ENCODE measurements at regions not wholly inside any gene's neighbourhood (a gene's known extent, or its start where the extent isn't known, plus 50 kb on each side); places are given as distances from the start of the nearest gene placed in this dataset.
"Not testable (repeated sequence)": the region's sequence is repeated elsewhere in the genome, so short reads cannot be mapped to it uniquely, and the experiment has no call there.

DNA sequence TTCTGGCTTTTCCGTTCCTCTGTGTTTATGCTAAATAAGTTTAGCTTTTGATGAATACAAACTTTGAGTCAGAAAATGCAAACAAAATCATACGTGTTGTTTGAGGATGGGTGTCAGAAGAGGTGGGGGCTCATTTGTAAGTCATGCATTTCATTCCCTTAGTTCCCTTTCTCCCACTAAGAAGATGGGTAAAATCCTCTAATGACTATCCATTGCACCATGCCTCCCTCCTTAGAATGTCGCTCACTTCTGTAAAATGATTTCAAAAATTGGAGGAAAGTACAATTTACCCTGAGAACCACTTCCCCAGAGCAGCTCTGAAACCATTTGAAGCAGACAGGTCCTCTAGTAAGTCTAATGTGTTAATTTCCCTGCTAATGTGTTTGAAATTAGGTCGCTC is 629.6 kb upstream of the VRK2 start:
- Histone ChIP-seq H3K27me3 (ENCODE audit: control insufficient read depth in 3 of 3, insufficient read depth in 3 of 3, low read length in 3 of 3) (no peaks in the 10 kb centered on the region), H3K9ac (ENCODE audit: low read depth in 1 of 3, low read length in 3 of 3) (no peak overlapping the region), H3K27ac (ENCODE audit: low read depth, low read length) (no peak overlapping the region), H3K4me1 (ENCODE audit: control insufficient read depth in 3 of 3, insufficient read depth in 3 of 3, low read length in 3 of 3) (no peaks in the 10 kb centered on the region), H3K36me3 (ENCODE audit: control insufficient read depth in 3 of 3, insufficient read depth in 3 of 3, low read length in 3 of 3) (no peaks in the 10 kb centered on the region), H3K9me3 (ENCODE audit: control insufficient read depth in 3 of 3, low read length in 3 of 3) (no peaks in the 10 kb centered on the region), H3K4me3 (ENCODE audit: low read length in 3 of 3) (no peak overlapping the region)

DNA sequence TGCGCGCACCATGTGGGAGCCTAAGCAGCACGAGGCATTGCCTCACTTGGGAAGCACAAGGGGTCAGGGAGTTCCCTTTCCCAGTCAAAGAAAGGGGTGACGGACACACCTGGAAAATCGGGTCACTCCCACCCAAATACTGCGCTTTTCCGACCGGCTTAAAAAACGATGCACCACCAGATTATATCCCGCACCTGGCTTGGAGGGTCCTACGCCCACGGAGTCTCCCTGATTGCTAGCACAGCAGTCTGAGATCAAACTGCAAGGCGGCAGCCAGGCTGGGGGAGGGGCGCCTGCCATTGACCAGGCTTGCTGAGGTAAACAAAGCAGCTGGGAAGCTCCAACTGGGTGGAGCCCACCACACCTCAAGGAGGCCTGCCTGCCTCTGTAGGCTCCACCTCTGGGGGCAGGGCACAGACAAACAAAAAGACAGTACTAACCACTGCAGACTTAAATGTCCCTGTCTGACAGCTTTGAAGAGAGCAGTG is 627.7 kb upstream of the VRK2 start:
- H3K27ac ChIP-seq (ENCODE audit: low read depth, low read length); H3K27me3 ChIP-seq (ENCODE audit: control insufficient read depth in 3 of 3, insufficient read depth in 3 of 3, low read length in 3 of 3); H3K9ac ChIP-seq (ENCODE audit: low read depth in 1 of 3, low read length in 3 of 3); H3K36me3 ChIP-seq (ENCODE audit: control insufficient read depth in 3 of 3, insufficient read depth in 3 of 3, low read length in 3 of 3); H3K4me3 ChIP-seq (ENCODE audit: low read length in 3 of 3); H3K9me3 ChIP-seq (ENCODE audit: control insufficient read depth in 3 of 3, low read length in 3 of 3); H3K4me1 ChIP-seq (ENCODE audit: control insufficient read depth in 3 of 3, insufficient read depth in 3 of 3, low read length in 3 of 3): not testable (repeated sequence)

GRCh38 chr2:57429831-57430230 is 616.8 kb upstream of the VRK2 start:
- no peaks in the 10 kb centered on the region for H3K36me3 ChIP-seq (ENCODE audit: control insufficient read depth in 3 of 3, insufficient read depth in 3 of 3, low read length in 3 of 3)
- no peak overlapping the region for H3K27ac ChIP-seq (ENCODE audit: low read depth, low read length)
- no peak overlapping the region for H3K9ac ChIP-seq (ENCODE audit: low read depth in 1 of 3, low read length in 3 of 3)
- H3K4me1 ChIP-seq (ENCODE audit: control insufficient read depth in 3 of 3, insufficient read depth in 3 of 3, low read length in 3 of 3), result no peaks in the 10 kb centered on the region
- H3K4me3 ChIP-seq (ENCODE audit: low read length in 3 of 3), result no peak overlapping the region
- no peaks in the 10 kb centered on the region for H3K27me3 ChIP-seq (ENCODE audit: control insufficient read depth in 3 of 3, insufficient read depth in 3 of 3, low read length in 3 of 3)
- H3K9me3 ChIP-seq (ENCODE audit: control insufficient read depth in 3 of 3, low read length in 3 of 3), result no peaks in the 10 kb centered on the region

- no peaks in the 10 kb centered on the region for H3K36me3 ChIP-seq (ENCODE audit: control insufficient read depth in 3 of 3, insufficient read depth in 3 of 3, low read length in 3 of 3)
Measured at GRCh38 chr2:57432528-57432927, 614.1 kb upstream of the VRK2 start.

DNA sequence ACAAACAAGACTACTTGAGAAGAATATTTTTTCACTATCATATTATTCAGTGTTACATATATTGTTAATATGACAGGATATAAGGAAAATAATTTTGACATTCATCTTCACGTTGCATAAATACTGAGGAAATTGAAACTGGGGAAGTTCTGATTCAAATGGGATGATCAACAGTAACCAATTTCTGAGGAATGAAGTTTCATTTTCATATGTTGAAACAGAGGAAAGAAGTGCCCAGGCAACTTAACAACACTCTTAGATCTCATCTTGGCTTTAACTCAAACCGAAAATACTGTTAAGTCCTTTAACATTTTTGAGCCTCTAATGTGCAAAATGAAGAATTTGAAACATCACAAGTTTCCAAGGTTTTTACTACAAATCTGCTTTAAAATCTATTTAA is 612.2 kb upstream of the VRK2 start:
- Histone ChIP-seq H3K9me3 (ENCODE audit: control insufficient read depth in 3 of 3, low read length in 3 of 3) (no peaks in the 10 kb centered on the region), H3K36me3 (ENCODE audit: control insufficient read depth in 3 of 3, insufficient read depth in 3 of 3, low read length in 3 of 3) (no peaks in the 10 kb centered on the region), H3K27me3 (ENCODE audit: control insufficient read depth in 3 of 3, insufficient read depth in 3 of 3, low read length in 3 of 3) (no peaks in the 10 kb centered on the region), H3K27ac (ENCODE audit: low read depth, low read length) (no peak overlapping the region), H3K4me3 (ENCODE audit: low read length in 3 of 3) (no peak overlapping the region), H3K9ac (ENCODE audit: low read depth in 1 of 3, low read length in 3 of 3) (no peak overlapping the region), H3K4me1 (ENCODE audit: control insufficient read depth in 3 of 3, insufficient read depth in 3 of 3, low read length in 3 of 3) (no peaks in the 10 kb centered on the region)

More at GRCh38 chr2:57432528-57432927, 614.1 kb upstream of the VRK2 start:
- H3K27me3 ChIP-seq (ENCODE audit: control insufficient read depth in 3 of 3, insufficient read depth in 3 of 3, low read length in 3 of 3), result no peaks in the 10 kb centered on the region
- H3K9me3 ChIP-seq (ENCODE audit: control insufficient read depth in 3 of 3, low read length in 3 of 3), result no peaks in the 10 kb centered on the region
- H3K4me3 ChIP-seq (ENCODE audit: low read length in 3 of 3), result no peak overlapping the region
- H3K9ac ChIP-seq (ENCODE audit: low read depth in 1 of 3, low read length in 3 of 3), result no peak overlapping the region
- no peak overlapping the region for H3K27ac ChIP-seq (ENCODE audit: low read depth, low read length)
- no peaks in the 10 kb centered on the region for H3K4me1 ChIP-seq (ENCODE audit: control insufficient read depth in 3 of 3, insufficient read depth in 3 of 3, low read length in 3 of 3)

- no peaks in the 10 kb centered on the region for H3K36me3 ChIP-seq (ENCODE audit: control insufficient read depth in 3 of 3, insufficient read depth in 3 of 3, low read length in 3 of 3)
- H3K9ac ChIP-seq (ENCODE audit: low read depth in 1 of 3, low read length in 3 of 3), result no peak overlapping the region
- H3K27me3 ChIP-seq (ENCODE audit: control insufficient read depth in 3 of 3, insufficient read depth in 3 of 3, low read length in 3 of 3), result no peaks in the 10 kb centered on the region
- H3K4me3 ChIP-seq (ENCODE audit: low read length in 3 of 3), result no peak overlapping the region
- no peaks in the 10 kb centered on the region for H3K4me1 ChIP-seq (ENCODE audit: control insufficient read depth in 3 of 3, insufficient read depth in 3 of 3, low read length in 3 of 3)
- H3K9me3 ChIP-seq (ENCODE audit: control insufficient read depth in 3 of 3, low read length in 3 of 3), result no peaks in the 10 kb centered on the region
- H3K27ac ChIP-seq (ENCODE audit: low read depth, low read length), result no peak overlapping the region
Measured at GRCh38 chr2:57434972-57435371, 611.6 kb upstream of the VRK2 start.

DNA sequence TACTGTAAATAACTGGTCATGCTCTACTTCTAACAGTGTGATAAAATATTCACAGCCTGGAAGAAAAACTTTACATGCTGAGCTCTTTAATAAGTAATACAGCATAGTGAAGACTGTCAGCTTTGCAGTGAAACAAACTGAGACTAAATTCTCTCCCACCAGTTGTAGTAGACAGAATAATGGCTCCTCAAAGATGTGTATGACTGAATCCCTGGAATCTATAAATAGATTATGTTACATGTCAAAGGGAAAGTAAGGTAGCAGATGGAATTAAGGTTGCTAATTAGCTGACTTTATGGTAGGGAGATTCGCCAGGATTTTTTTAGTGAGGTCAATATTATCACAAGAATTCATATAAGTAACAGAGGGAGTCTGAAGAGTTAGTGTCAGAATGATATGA is 609.5 kb upstream of the VRK2 start:
- H3K27ac ChIP-seq (ENCODE audit: low read depth, low read length), result no peak overlapping the region
- H3K4me1 ChIP-seq (ENCODE audit: control insufficient read depth in 3 of 3, insufficient read depth in 3 of 3, low read length in 3 of 3), result no peaks in the 10 kb centered on the region
- H3K27me3 ChIP-seq (ENCODE audit: control insufficient read depth in 3 of 3, insufficient read depth in 3 of 3, low read length in 3 of 3), result no peaks in the 10 kb centered on the region
- no peaks in the 10 kb centered on the region for H3K9me3 ChIP-seq (ENCODE audit: control insufficient read depth in 3 of 3, low read length in 3 of 3)
- H3K4me3 ChIP-seq (ENCODE audit: low read length in 3 of 3), result no peak overlapping the region
- H3K9ac ChIP-seq (ENCODE audit: low read depth in 1 of 3, low read length in 3 of 3), result no peak overlapping the region
- H3K36me3 ChIP-seq (ENCODE audit: control insufficient read depth in 3 of 3, insufficient read depth in 3 of 3, low read length in 3 of 3), result no peaks in the 10 kb centered on the region

GRCh38 chr2:57440437-57440836 is 606.2 kb upstream of the VRK2 start:
- Histone ChIP-seq H3K27ac (ENCODE audit: low read depth, low read length) (no peak overlapping the region), H3K27me3 (ENCODE audit: control insufficient read depth in 3 of 3, insufficient read depth in 3 of 3, low read length in 3 of 3) (no peaks in the 10 kb centered on the region), H3K4me3 (ENCODE audit: low read length in 3 of 3) (no peak overlapping the region), H3K4me1 (ENCODE audit: control insufficient read depth in 3 of 3, insufficient read depth in 3 of 3, low read length in 3 of 3) (no peaks in the 10 kb centered on the region), H3K36me3 (ENCODE audit: control insufficient read depth in 3 of 3, insufficient read depth in 3 of 3, low read length in 3 of 3) (no peaks in the 10 kb centered on the region), H3K9ac (ENCODE audit: low read depth in 1 of 3, low read length in 3 of 3) (no peak overlapping the region), H3K9me3 (ENCODE audit: control insufficient read depth in 3 of 3, low read length in 3 of 3) (no peaks in the 10 kb centered on the region)

- Histone ChIP-seq H3K4me3 (ENCODE audit: low read length in 3 of 3) (no peak overlapping the region), H3K27me3 (ENCODE audit: control insufficient read depth in 3 of 3, insufficient read depth in 3 of 3, low read length in 3 of 3) (no peaks in the 10 kb centered on the region), H3K9me3 (ENCODE audit: control insufficient read depth in 3 of 3, low read length in 3 of 3) (no peaks in the 10 kb centered on the region), H3K36me3 (ENCODE audit: control insufficient read depth in 3 of 3, insufficient read depth in 3 of 3, low read length in 3 of 3) (no peaks in the 10 kb centered on the region), H3K4me1 (ENCODE audit: control insufficient read depth in 3 of 3, insufficient read depth in 3 of 3, low read length in 3 of 3) (no peaks in the 10 kb centered on the region), H3K27ac (ENCODE audit: low read depth, low read length) (no peak overlapping the region), H3K9ac (ENCODE audit: low read depth in 1 of 3, low read length in 3 of 3) (no peak overlapping the region)
Measured at GRCh38 chr2:57443086-57443485, 603.5 kb upstream of the VRK2 start.

DNA sequence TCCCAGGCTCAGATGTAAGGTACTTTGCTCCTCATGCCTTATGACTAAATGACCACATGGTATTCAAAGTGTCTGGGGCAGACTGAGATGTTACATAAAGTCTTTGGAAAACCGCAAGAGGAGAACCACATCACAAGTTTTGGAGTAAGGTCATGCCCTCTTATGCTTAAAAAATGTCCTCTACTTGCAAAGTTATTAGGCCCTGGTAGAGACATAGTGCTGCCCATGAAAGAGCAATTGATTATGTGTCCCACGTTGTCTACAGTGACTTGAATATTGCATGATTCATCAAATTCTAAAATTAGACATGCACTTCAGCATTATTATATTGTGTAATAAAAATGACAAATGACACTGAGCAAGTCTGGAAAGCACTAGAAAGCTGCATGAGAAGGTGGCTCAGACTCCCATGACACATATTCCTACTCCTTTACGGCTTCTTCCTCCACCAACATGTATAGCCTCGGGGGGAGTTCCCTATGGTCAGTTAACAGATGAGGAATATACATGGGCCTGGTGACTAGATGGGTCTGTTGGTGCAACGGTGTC is 602.6 kb upstream of the VRK2 start:
- no peak overlapping the region for H3K4me3 ChIP-seq (ENCODE audit: low read length in 3 of 3)
- no peak overlapping the region for H3K27ac ChIP-seq (ENCODE audit: low read depth, low read length)
- H3K9ac ChIP-seq (ENCODE audit: low read depth in 1 of 3, low read length in 3 of 3), result no peak overlapping the region
- H3K27me3 ChIP-seq (ENCODE audit: control insufficient read depth in 3 of 3, insufficient read depth in 3 of 3, low read length in 3 of 3), result no peaks in the 10 kb centered on the region
- no peaks in the 10 kb centered on the region for H3K36me3 ChIP-seq (ENCODE audit: control insufficient read depth in 3 of 3, insufficient read depth in 3 of 3, low read length in 3 of 3)
- no peaks in the 10 kb centered on the region for H3K4me1 ChIP-seq (ENCODE audit: control insufficient read depth in 3 of 3, insufficient read depth in 3 of 3, low read length in 3 of 3)
- no peaks in the 10 kb centered on the region for H3K9me3 ChIP-seq (ENCODE audit: control insufficient read depth in 3 of 3, low read length in 3 of 3)
